H1 (cell line): ENCODE measurements at regions not wholly inside any gene's neighbourhood (a gene's known extent, or its start where the extent isn't known, plus 50 kb on each side); places are given as distances from the start of the nearest gene placed in this dataset.

Experiments
- CTCF ChIA-PET: fragments of 300-600 bp; sonication (Branson Sonifier 250); formaldehyde crosslinking; loops from one replicate; lab custom pipeline; 2021; ENCODE audit not compliant: partially characterized antibody; lab: Charles Lee
- POLR2A ChIA-PET: fragments of 300-600 bp; sonication (Branson Sonifier 250); formaldehyde crosslinking; loops from one replicate; lab custom pipeline; 2021; ENCODE audit warnings: inconsistent platforms; ENCODE audit not compliant: partially characterized antibody; lab: Charles Lee
- DNase-seq, 2 experiments: peaks; one replicate each; pipeline versions ENCODE4 v3.0.0 to v3.0.0-alpha.2; 2010 to 2022; ENCODE audit warnings: low spot score in 2 of 2, low read depth in 1 of 2, mixed read lengths in 1 of 2
- FAIRE-seq: peaks from 2 replicates; lab custom pipeline; 2011; peaks lifted over from hg19 to GRCh38; lab: Jason Lieb, UNC
- H2AFZ ChIP-seq: 2 replicates; pipeline ENCODE4 v1.8.1; 2012; ENCODE audit warnings: low read length, inconsistent platforms
- H2AK5ac ChIP-seq: 2 replicates; pipeline ENCODE4 v1.6.1; 2013; ENCODE audit warnings: low read depth, low read length
- H2BK120ac ChIP-seq: replicated peaks from 2 replicates; pipeline ENCODE3; 2013; ENCODE audit warnings: low read depth, low read length, inconsistent platforms
- H2BK12ac ChIP-seq: 2 replicates; pipeline ENCODE4 v1.6.1; 2013; ENCODE audit warnings: low read depth, low read length
- H2BK15ac ChIP-seq: 2 replicates; pipeline ENCODE4 v1.6.1; 2013; ENCODE audit warnings: low read length
- H2BK20ac ChIP-seq: 2 replicates; pipeline ENCODE4 v1.6.1; 2013; ENCODE audit warnings: low read length
- H2BK5ac ChIP-seq: 2 replicates; pipeline ENCODE4 v1.6.1; 2013; ENCODE audit warnings: low read depth, low read length
- H3K14ac ChIP-seq: 2 replicates; pipeline ENCODE4 v1.6.1; 2013; ENCODE audit warnings: inconsistent platforms; ENCODE audit not compliant: insufficient read length
- H3K18ac ChIP-seq: 2 replicates; pipeline ENCODE4 v1.6.1; 2013; ENCODE audit warnings: low read length; ENCODE audit errors: extremely low read depth
- H3K23ac ChIP-seq: 2 replicates; pipeline ENCODE4 v1.6.1; 2013; ENCODE audit warnings: inconsistent platforms; ENCODE audit not compliant: insufficient read length
- H3K23me2 ChIP-seq: 2 replicates; pipeline ENCODE4 v1.6.1; 2013; ENCODE audit warnings: low read depth, low read length
- H3K27ac ChIP-seq: 2 replicates; pipeline ENCODE4 v1.6.1; 2011; ENCODE audit warnings: low read depth, low read length, inconsistent platforms
- H3K27me3 ChIP-seq, 4 experiments: replicated peaks in 1 of 4; 1 replicate in 1 of 4; 2 replicates in 3 of 4; pipeline versions ENCODE4 v1.6.1 to v1.8.1; 2011 to 2013; ENCODE audit warnings: low read length in 3 of 4, mild to moderate bottlenecking in 3 of 4, inconsistent platforms in 2 of 4, mixed read lengths in 2 of 4, moderate library complexity in 1 of 4; ENCODE audit not compliant: control insufficient read depth in 3 of 4, insufficient read depth in 3 of 4; ENCODE audit errors: extremely low read depth in 1 of 4
- H3K36me3 ChIP-seq, 4 experiments: 2 replicates each; pipeline versions ENCODE4 v1.6.1 to v1.8.1; 2011 to 2013; ENCODE audit warnings: mild to moderate bottlenecking in 4 of 4, low read length in 3 of 4, moderate library complexity in 2 of 4, control low read depth in 1 of 4, inconsistent platforms in 1 of 4; ENCODE audit not compliant: insufficient read depth in 4 of 4, control insufficient read depth in 2 of 4
- H3K4ac ChIP-seq: replicated peaks from 2 replicates; pipeline ENCODE3; 2013; ENCODE audit warnings: low read length, low read depth, mixed read lengths, inconsistent platforms; ENCODE audit not compliant: insufficient read length
- H3K4me1 ChIP-seq, 4 experiments: replicated peaks in 1 of 4; 1 replicate in 1 of 4; 2 replicates in 3 of 4; pipeline versions ENCODE4 v1.6.1 to v1.8.1; 2011 to 2013; ENCODE audit warnings: low read length in 3 of 4, inconsistent platforms in 2 of 4, mixed read lengths in 1 of 4; ENCODE audit not compliant: insufficient read depth in 4 of 4, control insufficient read depth in 3 of 4
- H3K4me2 ChIP-seq, 2 experiments: 2 replicates each; pipeline versions ENCODE4 v1.6.1 to v1.8.1; 2011 to 2013; ENCODE audit warnings: low read depth in 2 of 2, low read length in 2 of 2, control low read depth in 1 of 2, inconsistent platforms in 1 of 2, mild to moderate bottlenecking in 1 of 2; ENCODE audit not compliant: insufficient read depth in 1 of 2
- H3K4me3 ChIP-seq, 4 experiments: fragments of 200-600, 300-600 bp in 1 of 4; sonication (generic), shearing (Covaris generic), sonication (Bioruptor Twin) in 1 of 4; 2 replicates each; pipeline versions ENCODE4 v1.5.1 to v1.8.1; 2011 to 2016; ENCODE audit warnings: low read length in 4 of 4, low read depth in 3 of 4, control low read depth in 2 of 4, inconsistent platforms in 2 of 4, mild to moderate bottlenecking in 2 of 4, mixed read lengths in 1 of 4, moderate library complexity in 1 of 4; ENCODE audit not compliant: insufficient read depth in 2 of 4; ENCODE audit errors: extremely low read depth in 1 of 4
- H3K56ac ChIP-seq: replicated peaks from 2 replicates; pipeline ENCODE3; 2013; ENCODE audit warnings: low read depth, mild to moderate bottlenecking, mixed read lengths, low read length, inconsistent platforms; ENCODE audit not compliant: insufficient read length
- H3K79me1 ChIP-seq: 2 replicates; pipeline ENCODE4 v1.6.1; 2013; ENCODE audit warnings: low read depth, low read length, control low read depth
- H3K79me2 ChIP-seq, 2 experiments: 2 replicates each; pipeline versions ENCODE4 v1.6.1 to v1.8.1; 2012 to 2013; ENCODE audit warnings: low read length in 2 of 2, mild to moderate bottlenecking in 2 of 2, inconsistent platforms in 1 of 2; ENCODE audit not compliant: insufficient read depth in 2 of 2, control insufficient read depth in 1 of 2
- H3K9ac ChIP-seq, 4 experiments: replicated peaks in 1 of 4; 1 replicate in 1 of 4; 2 replicates in 3 of 4; pipeline versions ENCODE4 v1.6.1 to v1.8.1; 2011 to 2013; ENCODE audit warnings: low read depth in 3 of 4, low read length in 3 of 4, control low read depth in 2 of 4, mild to moderate bottlenecking in 2 of 4, moderate library complexity in 2 of 4, inconsistent platforms in 1 of 4; ENCODE audit errors: extremely low read depth in 1 of 4
- H3K9me3 ChIP-seq, 2 experiments: 2 replicates each; pipeline versions ENCODE4 v1.6.1 to v1.8.1; 2012 to 2013; ENCODE audit warnings: mild to moderate bottlenecking in 2 of 2, moderate library complexity in 2 of 2, control low read depth in 1 of 2, inconsistent platforms in 1 of 2, low read depth in 1 of 2, low read length in 1 of 2, mixed read lengths in 1 of 2; ENCODE audit not compliant: insufficient read depth in 2 of 2
- H4K20me1 ChIP-seq, 2 experiments: replicated peaks in 1 of 2; 2 replicates each; pipeline versions ENCODE3 to v1.8.1; 2011 to 2013; ENCODE audit warnings: inconsistent platforms in 2 of 2, low read length in 2 of 2, mild to moderate bottlenecking in 1 of 2; ENCODE audit not compliant: insufficient read depth in 2 of 2, control insufficient read depth in 1 of 2
- H4K5ac ChIP-seq: 2 replicates; pipeline ENCODE4 v1.6.1; 2013; ENCODE audit warnings: low read length, low read depth, mixed read lengths, inconsistent platforms; ENCODE audit not compliant: insufficient read length
- H4K8ac ChIP-seq: 2 replicates; pipeline ENCODE4 v1.8.0; 2013; ENCODE audit warnings: mild to moderate bottlenecking, moderate library complexity, low read length, inconsistent platforms; ENCODE audit not compliant: insufficient read depth; ENCODE audit errors: extremely low read depth
- H4K91ac ChIP-seq: replicated peaks from 2 replicates; pipeline ENCODE3; 2013; ENCODE audit warnings: low read length, mixed read lengths, inconsistent platforms; ENCODE audit not compliant: insufficient read length
- CHD7 ChIP-seq: fragments of 300-600 bp; sonication (generic); IDR thresholded peaks from 2 replicates; pipeline ENCODE4 v1.7.1; 2012; ENCODE audit warnings: low read length, moderate library complexity, mild to moderate bottlenecking, inconsistent platforms; ENCODE audit not compliant: insufficient replicate concordance
- WGBS, 2 experiments: shearing (Covaris generic) in 1 of 2; methylation state at CpG; one replicate each; pipeline versions ENCODE4 v1.1.6 to v1.1.7; 2013 to 2015; ENCODE audit warnings: low lambda C conversion rate in 2 of 2, mixed read lengths in 2 of 2, inconsistent platforms in 1 of 2, low coverage in 1 of 2, missing lambda C conversion rate in 1 of 2; ENCODE audit not compliant: insufficient replicate concordance in 2 of 2, insufficient coverage in 1 of 2, insufficient read length in 1 of 2; ENCODE audit errors: extremely low coverage in 1 of 2, missing lambda C conversion rate in 1 of 2; 5-methylcytosine and 5-hydroxymethylcytosine counted together

- H2BK120ac ChIP-seq: no peak overlapping the region
- no peak overlapping the region for H4K5ac ChIP-seq
- H3K79me1 ChIP-seq: no peaks in the 10 kb centered on the region
- WGBS, 2 experiments: 25% methylated on average over 2 of the region's 2 CpGs; no CpG with 5 or more reads in 1 of the 2 experiments
- no peak overlapping the region for H3K4me2 ChIP-seq
- H3K56ac ChIP-seq: no peak overlapping the region
- no peak overlapping the region for H3K27ac ChIP-seq
- H4K20me1 ChIP-seq: no peaks in the 10 kb centered on the region
- H2AK5ac ChIP-seq: no peak overlapping the region
- no peaks in the 10 kb centered on the region for H3K4me1 ChIP-seq
- H3K18ac ChIP-seq: no peak overlapping the region
- H2AFZ ChIP-seq: no peak overlapping the region
- POLR2A ChIA-PET: no interaction called here
- H3K36me3 ChIP-seq: no peaks in the 10 kb centered on the region
- H2BK12ac ChIP-seq: no peak overlapping the region
- no peak overlapping the region for H3K23ac ChIP-seq
- H4K8ac ChIP-seq: no peak overlapping the region
- CTCF ChIA-PET: no interaction called here
- no peaks in the 10 kb centered on the region for H3K23me2 ChIP-seq
- no peak overlapping the region for H3K9ac ChIP-seq
- H2BK15ac ChIP-seq: no peak overlapping the region
- H3K4me3 ChIP-seq: no peak overlapping the region
- H4K91ac ChIP-seq: no peak overlapping the region
- FAIRE-seq (no peak), DNase-seq (no peak)
- no peaks in the 10 kb centered on the region for H3K9me3 ChIP-seq
- no peak overlapping the region for H2BK20ac ChIP-seq
- no peak overlapping the region for H2BK5ac ChIP-seq
- H3K14ac ChIP-seq: no peak overlapping the region
- H3K4ac ChIP-seq: no peak overlapping the region
- H3K79me2 ChIP-seq: no peaks in the 10 kb centered on the region
- H3K27me3 ChIP-seq: no peaks in the 10 kb centered on the region
- no peak for TF ChIP-seq CHD7
These were observed 263.9 kb upstream of the ATP10B start for GRCh38 chr5:161115941-161116340.
